ENCODE measurements at regions not wholly inside any gene's neighbourhood (a gene's known extent, or its start where the extent isn't known, plus 50 kb on each side); places are given as distances from the start of the nearest gene placed in this dataset.

DNA sequence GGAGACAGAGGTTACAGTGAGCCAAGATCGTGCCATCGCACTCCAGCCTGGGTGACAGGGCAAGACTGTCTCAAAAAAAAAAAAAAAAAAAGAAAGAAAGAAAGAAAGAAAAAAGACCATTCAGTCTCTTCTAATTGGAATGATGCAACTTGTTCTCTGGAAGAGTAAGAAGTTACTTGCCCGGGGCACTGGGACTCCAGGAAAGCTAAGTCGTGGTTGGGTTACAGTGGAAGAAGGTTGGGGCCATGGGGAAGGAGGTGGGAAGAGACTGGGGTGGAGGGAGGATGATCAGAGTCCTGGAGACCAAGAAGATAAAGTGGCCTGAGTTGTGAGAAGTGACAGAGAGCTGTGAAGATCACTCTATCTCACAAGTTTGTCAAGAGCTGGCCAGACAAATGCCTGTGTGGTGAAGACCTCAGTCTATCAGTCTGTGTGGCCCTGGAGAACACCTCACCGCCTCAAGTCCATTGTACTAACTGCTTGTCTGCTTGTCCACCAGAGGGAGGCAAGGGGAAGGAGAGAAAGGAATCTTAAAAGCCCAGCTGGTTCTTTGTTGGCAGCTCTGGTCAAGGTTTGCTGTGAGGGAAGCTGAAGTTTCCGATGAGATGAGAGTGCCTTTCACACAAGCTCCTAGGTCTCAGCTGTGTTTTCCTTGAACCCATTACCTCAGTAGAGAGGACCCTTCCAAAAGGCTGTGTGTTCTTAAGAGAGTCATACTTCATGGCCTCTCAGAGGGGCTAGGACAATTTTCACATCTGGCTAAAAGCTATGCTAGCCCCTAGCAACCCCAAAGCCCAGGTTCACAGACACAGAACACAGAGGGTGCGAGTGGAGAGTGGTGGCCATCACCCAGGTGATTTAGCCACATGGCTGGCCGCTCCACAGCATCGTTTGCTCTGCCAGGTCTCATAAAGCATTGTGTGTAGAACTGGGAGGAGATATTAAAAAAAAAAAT, 72.0 kb upstream of the TMEM178A start:
- Histone ChIP-seq H3K4me2 (ENCODE audit: low read length) (no peak overlapping the region), H3K9ac (no peak overlapping the region), H3K4me3 (ENCODE audit: low read depth, low read length) (no peak overlapping the region), H2AFZ (no peak overlapping the region), H3K4me1 (no peaks in the 10 kb centered on the region), H3K79me2 (no peaks in the 10 kb centered on the region), H3K27ac (no peak overlapping the region), H3K9me3 (ENCODE audit: control insufficient read depth, low read length) (no peaks in the 10 kb centered on the region), H3K27me3 (ENCODE audit: control insufficient read depth, insufficient read depth, low read length) (no peaks in the 10 kb centered on the region), H3K36me3 (ENCODE audit: control insufficient read depth, insufficient read depth, low read length) (no peaks in the 10 kb centered on the region)
- TF ChIP-seq, protein P1, sequence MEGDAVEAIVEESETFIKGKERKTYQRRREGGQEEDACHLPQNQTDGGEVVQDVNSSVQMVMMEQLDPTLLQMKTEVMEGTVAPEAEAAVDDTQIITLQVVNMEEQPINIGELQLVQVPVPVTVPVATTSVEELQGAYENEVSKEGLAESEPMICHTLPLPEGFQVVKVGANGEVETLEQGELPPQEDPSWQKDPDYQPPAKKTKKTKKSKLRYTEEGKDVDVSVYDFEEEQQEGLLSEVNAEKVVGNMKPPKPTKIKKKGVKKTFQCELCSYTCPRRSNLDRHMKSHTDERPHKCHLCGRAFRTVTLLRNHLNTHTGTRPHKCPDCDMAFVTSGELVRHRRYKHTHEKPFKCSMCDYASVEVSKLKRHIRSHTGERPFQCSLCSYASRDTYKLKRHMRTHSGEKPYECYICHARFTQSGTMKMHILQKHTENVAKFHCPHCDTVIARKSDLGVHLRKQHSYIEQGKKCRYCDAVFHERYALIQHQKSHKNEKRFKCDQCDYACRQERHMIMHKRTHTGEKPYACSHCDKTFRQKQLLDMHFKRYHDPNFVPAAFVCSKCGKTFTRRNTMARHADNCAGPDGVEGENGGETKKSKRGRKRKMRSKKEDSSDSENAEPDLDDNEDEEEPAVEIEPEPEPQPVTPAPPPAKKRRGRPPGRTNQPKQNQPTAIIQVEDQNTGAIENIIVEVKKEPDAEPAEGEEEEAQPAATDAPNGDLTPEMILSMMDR (IDR thresholded peaks at IDR 0.05), result no peak

DNA sequence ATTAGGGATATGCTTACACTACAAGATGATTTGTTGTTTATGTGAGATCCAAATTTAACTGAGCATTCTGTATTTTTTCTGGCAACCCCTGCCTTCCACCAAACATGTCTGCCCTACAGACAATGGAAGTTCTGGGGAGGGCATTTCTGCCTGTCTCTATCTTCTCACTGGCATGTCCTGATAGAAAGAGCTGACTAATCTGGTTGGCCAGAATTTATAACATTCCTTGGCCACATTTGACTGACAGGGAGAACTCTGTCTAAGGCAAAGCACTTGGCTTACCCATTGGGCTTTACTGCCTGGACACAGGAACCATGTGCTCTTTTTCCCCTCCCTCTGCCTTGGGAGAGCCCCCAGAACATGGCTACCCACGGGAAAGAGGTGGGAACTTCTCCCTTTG, 70.6 kb upstream of the TMEM178A start:
- Histone ChIP-seq H3K27ac (no peak overlapping the region), H3K4me3 (ENCODE audit: low read depth, low read length) (no peak overlapping the region), H3K4me1 (no peaks in the 10 kb centered on the region), H3K27me3 (ENCODE audit: control insufficient read depth, insufficient read depth, low read length) (no peaks in the 10 kb centered on the region), H3K36me3 (ENCODE audit: control insufficient read depth, insufficient read depth, low read length) (no peaks in the 10 kb centered on the region), H3K79me2 (no peaks in the 10 kb centered on the region), H3K9me3 (ENCODE audit: control insufficient read depth, low read length) (no peaks in the 10 kb centered on the region), H3K9ac (no peak overlapping the region), H3K4me2 (ENCODE audit: low read length) (no peak overlapping the region), H2AFZ (no peak overlapping the region)
- TF ChIP-seq, protein P1 (IDR thresholded peaks at IDR 0.05), result no peak

DNA sequence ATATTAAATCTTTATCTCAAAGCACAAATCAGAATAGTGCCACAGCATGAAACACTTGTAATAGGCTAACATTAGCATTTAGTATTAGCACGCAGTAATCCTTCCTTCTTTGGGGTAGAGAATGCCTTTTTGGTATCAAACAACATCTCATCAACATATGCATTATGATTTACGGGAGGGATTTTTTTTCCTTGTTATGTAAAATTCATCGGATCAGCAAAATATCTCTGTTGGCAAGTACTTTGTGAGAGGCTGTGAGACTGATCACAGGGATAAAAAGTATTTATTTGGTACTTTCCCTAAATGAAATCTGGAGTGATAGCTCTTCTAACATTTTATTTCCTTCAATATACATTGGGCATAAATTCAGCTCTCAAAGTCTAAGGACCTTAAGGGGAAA, 68.4 kb upstream of the TMEM178A start:
- H3K27me3 ChIP-seq (ENCODE audit: control insufficient read depth, insufficient read depth, low read length), result no peaks in the 10 kb centered on the region
- H3K27ac ChIP-seq, result no peak overlapping the region
- H3K4me2 ChIP-seq (ENCODE audit: low read length), result no peak overlapping the region
- H2AFZ ChIP-seq, result no peak overlapping the region
- H3K4me3 ChIP-seq (ENCODE audit: low read depth, low read length), result no peak overlapping the region
- H3K36me3 ChIP-seq (ENCODE audit: control insufficient read depth, insufficient read depth, low read length), result no peaks in the 10 kb centered on the region
- H3K79me2 ChIP-seq, result no peaks in the 10 kb centered on the region
- H3K9ac ChIP-seq, result no peak overlapping the region
- TF ChIP-seq, protein P1 (IDR thresholded peaks at IDR 0.05), result no peak
- H3K4me1 ChIP-seq, result no peaks in the 10 kb centered on the region
- H3K9me3 ChIP-seq (ENCODE audit: control insufficient read depth, low read length), result no peaks in the 10 kb centered on the region

DNA sequence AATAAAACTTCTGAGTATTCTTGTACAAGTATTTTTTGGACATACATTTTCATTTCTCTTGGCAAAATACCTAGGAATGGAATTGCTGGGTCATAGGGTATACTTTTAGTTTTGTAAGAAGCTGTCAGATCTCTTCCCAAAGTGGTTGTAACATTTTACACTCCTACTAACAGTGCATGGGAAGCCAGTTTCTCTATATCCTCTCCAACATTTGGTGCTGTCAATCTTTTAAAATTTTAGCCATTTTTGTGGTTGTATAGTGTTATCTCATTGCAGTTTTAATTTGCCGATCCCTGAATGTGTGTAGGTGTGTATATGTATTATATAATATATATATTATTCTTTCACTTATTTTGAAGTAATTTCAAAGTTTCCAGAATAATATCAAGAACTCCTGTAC, 63.1 kb upstream of the TMEM178A start:
- Histone ChIP-seq H3K9ac (no peak overlapping the region), H3K9me3 (ENCODE audit: control insufficient read depth, low read length) (no peaks in the 10 kb centered on the region), H3K27me3 (ENCODE audit: control insufficient read depth, insufficient read depth, low read length) (no peaks in the 10 kb centered on the region), H3K4me1 (no peaks in the 10 kb centered on the region), H2AFZ (no peak overlapping the region), H3K36me3 (ENCODE audit: control insufficient read depth, insufficient read depth, low read length) (no peaks in the 10 kb centered on the region), H3K27ac (no peak overlapping the region), H3K4me2 (ENCODE audit: low read length) (no peak overlapping the region), H3K79me2 (no peaks in the 10 kb centered on the region), H3K4me3 (ENCODE audit: low read depth, low read length) (no peak overlapping the region)
- TF ChIP-seq, protein P1 (IDR thresholded peaks at IDR 0.05), result no peak

DNA sequence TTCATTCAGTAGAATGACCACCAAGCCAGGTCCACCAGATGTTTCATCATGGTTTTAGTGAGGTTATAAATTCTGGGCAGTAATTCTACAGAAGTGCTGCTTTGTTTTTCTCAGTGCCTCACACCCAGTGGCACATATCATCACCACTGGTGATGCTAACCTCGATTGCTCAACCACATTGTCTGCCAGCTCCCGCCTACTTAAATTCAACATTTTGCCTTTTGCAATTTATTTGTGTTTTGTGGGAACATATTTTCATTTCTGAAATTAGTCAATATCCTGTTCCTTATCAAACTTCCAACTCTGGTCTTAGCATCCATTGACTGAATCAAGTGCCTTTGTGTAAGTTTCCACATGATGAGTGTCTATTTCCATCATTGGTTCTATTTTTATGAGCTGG, 62.3 kb upstream of the TMEM178A start:
- no peak overlapping the region for H2AFZ ChIP-seq
- H3K4me1 ChIP-seq, result no peaks in the 10 kb centered on the region
- H3K27me3 ChIP-seq (ENCODE audit: control insufficient read depth, insufficient read depth, low read length), result no peaks in the 10 kb centered on the region
- no peaks in the 10 kb centered on the region for H3K79me2 ChIP-seq
- TF ChIP-seq, protein P1 (IDR thresholded peaks at IDR 0.05), result no peak
- no peaks in the 10 kb centered on the region for H3K9me3 ChIP-seq (ENCODE audit: control insufficient read depth, low read length)
- no peak overlapping the region for H3K27ac ChIP-seq
- H3K36me3 ChIP-seq (ENCODE audit: control insufficient read depth, insufficient read depth, low read length), result no peaks in the 10 kb centered on the region
- no peak overlapping the region for H3K9ac ChIP-seq
- no peak overlapping the region for H3K4me3 ChIP-seq (ENCODE audit: low read depth, low read length)
- no peak overlapping the region for H3K4me2 ChIP-seq (ENCODE audit: low read length)
